ENCODE measurements at regions not wholly inside any gene's neighbourhood (a gene's known extent, or its start where the extent isn't known, plus 50 kb on each side); places are given as distances from the start of the nearest gene placed in this dataset.

GRCh38 chr12:127393896-127394295 lies 873.1 kb upstream of the TMEM132C start:
- no peak overlapping the region for H3K4me3 ChIP-seq (ENCODE audit: insufficient read depth, low read length)
- no peaks in the 10 kb centered on the region for H3K36me3 ChIP-seq (ENCODE audit: insufficient read depth, low read length)
- H3K27ac ChIP-seq (ENCODE audit: low read depth, low read length): no peak overlapping the region
- H2AFZ ChIP-seq (ENCODE audit: low read length): no peak overlapping the region
- H4K20me1 ChIP-seq (ENCODE audit: insufficient read depth, low read length): no peaks in the 10 kb centered on the region
- TF ChIP-seq, protein P1, sequence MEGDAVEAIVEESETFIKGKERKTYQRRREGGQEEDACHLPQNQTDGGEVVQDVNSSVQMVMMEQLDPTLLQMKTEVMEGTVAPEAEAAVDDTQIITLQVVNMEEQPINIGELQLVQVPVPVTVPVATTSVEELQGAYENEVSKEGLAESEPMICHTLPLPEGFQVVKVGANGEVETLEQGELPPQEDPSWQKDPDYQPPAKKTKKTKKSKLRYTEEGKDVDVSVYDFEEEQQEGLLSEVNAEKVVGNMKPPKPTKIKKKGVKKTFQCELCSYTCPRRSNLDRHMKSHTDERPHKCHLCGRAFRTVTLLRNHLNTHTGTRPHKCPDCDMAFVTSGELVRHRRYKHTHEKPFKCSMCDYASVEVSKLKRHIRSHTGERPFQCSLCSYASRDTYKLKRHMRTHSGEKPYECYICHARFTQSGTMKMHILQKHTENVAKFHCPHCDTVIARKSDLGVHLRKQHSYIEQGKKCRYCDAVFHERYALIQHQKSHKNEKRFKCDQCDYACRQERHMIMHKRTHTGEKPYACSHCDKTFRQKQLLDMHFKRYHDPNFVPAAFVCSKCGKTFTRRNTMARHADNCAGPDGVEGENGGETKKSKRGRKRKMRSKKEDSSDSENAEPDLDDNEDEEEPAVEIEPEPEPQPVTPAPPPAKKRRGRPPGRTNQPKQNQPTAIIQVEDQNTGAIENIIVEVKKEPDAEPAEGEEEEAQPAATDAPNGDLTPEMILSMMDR (IDR thresholded peaks at IDR 0.05; ENCODE audit: extremely low read depth, low read depth, low read length): no peak
- H3K27me3 ChIP-seq (ENCODE audit: insufficient read depth, low read length): no peaks in the 10 kb centered on the region
- no peak overlapping the region for H3K4me2 ChIP-seq (ENCODE audit: insufficient read depth, low read length)
- H3K4me1 ChIP-seq (ENCODE audit: insufficient read depth, low read length): peaks cover 28% of the 10 kb centered on the region
- no peaks in the 10 kb centered on the region for H3K79me2 ChIP-seq (ENCODE audit: insufficient read depth, low read length)
- DNase-seq (ENCODE audit: insufficient read length, low spot score, missing footprints): peak; percentile 92
- no peaks in the 10 kb centered on the region for H3K9me3 ChIP-seq (ENCODE audit: low read depth, low read length)

DNA sequence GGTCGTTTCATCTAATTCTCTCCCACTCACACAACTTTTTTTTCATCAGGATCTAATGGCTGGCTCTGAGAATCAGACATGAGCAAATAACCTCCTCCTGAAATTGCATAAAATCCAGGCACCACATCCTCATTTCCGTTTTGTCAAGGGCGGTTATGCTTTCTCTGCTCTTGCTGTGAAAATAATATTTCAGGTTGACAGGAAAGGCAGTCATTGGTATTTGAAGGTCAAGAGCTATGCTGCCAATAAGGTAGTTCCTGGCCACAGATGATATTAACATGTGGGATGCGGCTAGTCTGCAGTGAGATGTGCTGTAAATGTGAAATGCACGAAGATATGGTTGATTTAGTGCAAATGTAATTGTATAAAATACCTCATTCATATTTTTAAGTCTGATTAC lies 870.2 kb upstream of the TMEM132C start:
- Histone ChIP-seq H3K4me1 (ENCODE audit: insufficient read depth, low read length) (peaks cover 28% of the 10 kb centered on the region), H3K4me2 (ENCODE audit: insufficient read depth, low read length) (no peak overlapping the region), H3K27me3 (ENCODE audit: insufficient read depth, low read length) (no peaks in the 10 kb centered on the region), H3K9me3 (ENCODE audit: low read depth, low read length) (no peaks in the 10 kb centered on the region), H3K36me3 (ENCODE audit: insufficient read depth, low read length) (no peaks in the 10 kb centered on the region), H4K20me1 (ENCODE audit: insufficient read depth, low read length) (no peaks in the 10 kb centered on the region), H3K27ac (ENCODE audit: low read depth, low read length) (no peak overlapping the region), H3K4me3 (ENCODE audit: insufficient read depth, low read length) (no peak overlapping the region), H2AFZ (ENCODE audit: low read length) (no peak overlapping the region), H3K79me2 (ENCODE audit: insufficient read depth, low read length) (no peaks in the 10 kb centered on the region)
- DNase-seq (ENCODE audit: insufficient read length, low spot score, missing footprints): no peak
- TF ChIP-seq, protein P1 (IDR thresholded peaks at IDR 0.05; ENCODE audit: extremely low read depth, low read depth, low read length): no peak

GRCh38 chr12:127398016-127398710 lies 868.8 kb upstream of the TMEM132C start:
- no peak for DNase-seq (ENCODE audit: insufficient read length, low spot score, missing footprints)
- no peaks in the 10 kb centered on the region for H3K27me3 ChIP-seq (ENCODE audit: insufficient read depth, low read length)
- H3K36me3 ChIP-seq (ENCODE audit: insufficient read depth, low read length): no peaks in the 10 kb centered on the region
- no peak overlapping the region for H3K4me3 ChIP-seq (ENCODE audit: insufficient read depth, low read length)
- H3K4me2 ChIP-seq (ENCODE audit: insufficient read depth, low read length): no peak overlapping the region
- no peaks in the 10 kb centered on the region for H4K20me1 ChIP-seq (ENCODE audit: insufficient read depth, low read length)
- H3K27ac ChIP-seq (ENCODE audit: low read depth, low read length): no peak overlapping the region
- TF ChIP-seq, protein P1 (IDR thresholded peaks at IDR 0.05; ENCODE audit: extremely low read depth, low read depth, low read length): no peak
- H3K9me3 ChIP-seq (ENCODE audit: low read depth, low read length): no peaks in the 10 kb centered on the region
- peak overlapping the region; percentile 45 for H2AFZ ChIP-seq (ENCODE audit: low read length)
- peaks cover 28% of the 10 kb centered on the region for H3K4me1 ChIP-seq (ENCODE audit: insufficient read depth, low read length)
- H3K79me2 ChIP-seq (ENCODE audit: insufficient read depth, low read length): no peaks in the 10 kb centered on the region

DNA sequence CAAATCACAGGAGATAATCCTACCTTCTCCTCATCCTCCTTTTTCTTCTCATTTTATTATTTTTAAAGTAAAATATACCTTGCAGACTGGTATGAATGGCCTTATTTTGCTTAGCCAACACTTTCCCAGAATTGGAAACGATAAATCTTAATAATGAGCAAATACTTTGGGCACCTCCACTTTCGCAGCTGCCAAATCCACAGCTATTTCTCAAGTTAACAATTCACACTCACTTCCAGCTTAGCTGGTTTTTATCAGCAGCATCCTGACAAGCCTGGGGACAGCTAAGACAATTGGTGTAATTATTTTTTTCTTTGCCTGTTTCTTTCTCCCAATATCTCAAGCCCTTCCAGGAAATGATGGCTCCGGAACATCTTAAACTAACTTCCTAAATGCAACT lies 867.5 kb upstream of the TMEM132C start:
- Histone ChIP-seq H3K27me3 (ENCODE audit: insufficient read depth, low read length) (no peaks in the 10 kb centered on the region), H2AFZ (ENCODE audit: low read length) (no peak overlapping the region), H3K9me3 (ENCODE audit: low read depth, low read length) (no peaks in the 10 kb centered on the region), H3K4me1 (ENCODE audit: insufficient read depth, low read length) (peaks cover 16% of the 10 kb centered on the region), H3K36me3 (ENCODE audit: insufficient read depth, low read length) (no peaks in the 10 kb centered on the region), H3K4me2 (ENCODE audit: insufficient read depth, low read length) (no peak overlapping the region), H3K79me2 (ENCODE audit: insufficient read depth, low read length) (no peaks in the 10 kb centered on the region), H3K4me3 (ENCODE audit: insufficient read depth, low read length) (no peak overlapping the region), H3K27ac (ENCODE audit: low read depth, low read length) (no peak overlapping the region), H4K20me1 (ENCODE audit: insufficient read depth, low read length) (no peaks in the 10 kb centered on the region)
- TF ChIP-seq, protein P1 (IDR thresholded peaks at IDR 0.05; ENCODE audit: extremely low read depth, low read depth, low read length): no peak
- DNase-seq (ENCODE audit: insufficient read length, low spot score, missing footprints): no peak
